ENCODE measurements at regions not wholly inside any gene's neighbourhood (a gene's known extent, or its start where the extent isn't known, plus 50 kb on each side); places are given as distances from the start of the nearest gene placed in this dataset.

- TF ChIP-seq CTCF (conservative IDR thresholded peaks at IDR 0.05 in 1 of 2, IDR thresholded peaks at IDR 0.05 in 1 of 2; ENCODE audit: low read depth in 1 of 2, low read length in 2 of 2) (no peak), EZH2 (IDR thresholded peaks at IDR 0.05; ENCODE audit: low read length, missing control alignments) (no peak)
These were observed 404.0 kb upstream of the MYT1L start for GRCh38 chr2:2735041-2735440.

All from fibroblast of lung (primary cell).